ENCODE measurements at regions not wholly inside any gene's neighbourhood (a gene's known extent, or its start where the extent isn't known, plus 50 kb on each side); places are given as distances from the start of the nearest gene placed in this dataset.
A peak's percentile ranks its signal among the peaks of the same experiment; 100 is the strongest.

GRCh38 chr20:23223908-23224580, 126.5 kb upstream of the NXT1 start:
- Histone ChIP-seq H3K9me3 (peaks cover 9% of the 10 kb centered on the region), H3K27me3 (no peaks in the 10 kb centered on the region), H3K36me3 (no peaks in the 10 kb centered on the region), H3K27ac (no peak overlapping the region), H3K4me3 (no peak overlapping the region), H3K4me1 (peaks cover 10% of the 10 kb centered on the region)
- intact Hi-C loops (cut with DNase I): no loop called here
- ATAC-seq (no peak), DNase-seq (no peak)
- TF ChIP-seq CTCF (IDR thresholded peaks at IDR 0.05): no peak

- no peak overlapping the region for H3K27ac ChIP-seq
- no peaks in the 10 kb centered on the region for H3K27me3 ChIP-seq
- intact Hi-C loops (cut with DNase I): no loop called here
- H3K9me3 ChIP-seq: peaks cover 9% of the 10 kb centered on the region
- no peak overlapping the region for H3K4me3 ChIP-seq
- no peaks in the 10 kb centered on the region for H3K36me3 ChIP-seq
- H3K4me1 ChIP-seq: peaks cover 10% of the 10 kb centered on the region
- no peak for TF ChIP-seq CTCF (IDR thresholded peaks at IDR 0.05)
- DNase-seq (no peak), ATAC-seq (no peak)
Measured at GRCh38 chr20:23222531-23223200, 127.9 kb upstream of the NXT1 start.

GRCh38 chr20:23217023-23217422, 130.9 kb upstream of the CD93 start:
- intact Hi-C loops (cut with DNase I): no loop called here
- no peak overlapping the region for H3K27ac ChIP-seq
- DNase-seq (no peak), ATAC-seq (no peak)
- peaks cover 9% of the 10 kb centered on the region for H3K9me3 ChIP-seq
- no peak for TF ChIP-seq CTCF (IDR thresholded peaks at IDR 0.05)
- no peaks in the 10 kb centered on the region for H3K27me3 ChIP-seq
- H3K4me1 ChIP-seq: no peaks in the 10 kb centered on the region
- H3K4me3 ChIP-seq: no peak overlapping the region
- no peaks in the 10 kb centered on the region for H3K36me3 ChIP-seq

GRCh38 chr20:23215344-23215995, 129.3 kb upstream of the CD93 start:
- no peak for ATAC-seq
- no peak for DNase-seq
- no peak for TF ChIP-seq CTCF (IDR thresholded peaks at IDR 0.05)
- Histone ChIP-seq H3K27me3 (no peaks in the 10 kb centered on the region), H3K36me3 (no peaks in the 10 kb centered on the region), H3K27ac (no peak overlapping the region), H3K4me1 (no peaks in the 10 kb centered on the region), H3K4me3 (no peak overlapping the region), H3K9me3 (no peaks in the 10 kb centered on the region)
- intact Hi-C loops (cut with DNase I): no loop called here

GRCh38 chr20:23214903-23215302, 128.8 kb upstream of the CD93 start:
- no peak overlapping the region for H3K4me3 ChIP-seq
- no peak overlapping the region for H3K27ac ChIP-seq
- no peak for DNase-seq
- H3K36me3 ChIP-seq: no peaks in the 10 kb centered on the region
- H3K4me1 ChIP-seq: no peaks in the 10 kb centered on the region
- no peaks in the 10 kb centered on the region for H3K9me3 ChIP-seq
- no peak for TF ChIP-seq CTCF (IDR thresholded peaks at IDR 0.05)
- no peaks in the 10 kb centered on the region for H3K27me3 ChIP-seq
- intact Hi-C loops (cut with DNase I): no loop called here
- peak; percentile 46 for ATAC-seq
